CD4-positive, alpha-beta T cell treated with Interleukin-21 for 1 hour (primary cell): ENCODE measurements at regions not wholly inside any gene's neighbourhood (a gene's known extent, or its start where the extent isn't known, plus 50 kb on each side); places are given as distances from the start of the nearest gene placed in this dataset.
"Not testable (repeated sequence)": the region's sequence is repeated elsewhere in the genome, so short reads cannot be mapped to it uniquely, and the experiment has no call there.

ENCODE experiments used
- DNase-seq: peaks from one replicate; pipeline ENCODE4 v3.0.0-alpha.2; 2020

DNA sequence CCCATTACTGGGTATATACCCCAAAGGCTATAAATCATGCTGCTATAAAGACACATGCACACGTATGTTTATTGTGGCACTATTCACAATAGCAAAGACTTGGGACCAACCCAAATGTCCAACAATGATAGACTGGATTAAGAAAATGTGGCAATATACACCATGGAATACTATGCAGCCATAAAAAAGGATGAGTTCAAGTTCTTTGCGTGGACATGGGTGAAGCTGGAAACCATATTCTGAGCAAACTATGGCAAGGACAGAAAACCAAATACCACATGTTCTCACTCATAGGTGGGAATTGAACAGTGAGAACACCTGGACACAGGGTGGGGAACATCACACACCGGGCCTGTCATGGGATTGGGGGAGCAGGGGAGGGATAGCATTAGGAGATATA is 54.4 kb upstream of the MUCL1 start:
- DNase-seq, result not testable (repeated sequence)

GRCh38 chr12:54798651-54799050 is 55.7 kb upstream of the MUCL1 start:
- no peak for DNase-seq

GRCh38 chr12:54796991-54797390 is 57.3 kb upstream of the MUCL1 start:
- no peak for DNase-seq

DNA sequence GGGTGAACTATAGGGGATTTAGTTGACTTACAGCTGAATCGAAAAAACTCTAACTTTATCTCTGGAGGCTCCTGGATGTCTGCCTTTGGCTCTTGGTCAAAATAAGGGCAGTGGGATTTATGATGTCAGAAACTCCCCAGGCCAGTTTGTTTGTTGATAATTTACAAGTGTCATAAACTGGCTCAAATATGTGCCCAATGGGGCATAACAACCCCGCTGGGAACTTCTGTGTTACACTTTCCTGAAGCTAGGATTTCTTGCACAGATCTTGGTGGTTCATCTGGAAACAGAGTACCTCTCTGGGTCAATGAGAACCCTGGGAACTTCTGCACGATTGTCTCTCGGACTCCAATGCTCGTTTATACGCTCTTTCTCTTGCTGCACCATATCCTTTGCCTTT is 58.7 kb upstream of the MUCL1 start:
- no peak for DNase-seq

GRCh38 chr12:54786081-54786480 is 68.2 kb upstream of the MUCL1 start:
- DNase-seq, result no peak

DNA sequence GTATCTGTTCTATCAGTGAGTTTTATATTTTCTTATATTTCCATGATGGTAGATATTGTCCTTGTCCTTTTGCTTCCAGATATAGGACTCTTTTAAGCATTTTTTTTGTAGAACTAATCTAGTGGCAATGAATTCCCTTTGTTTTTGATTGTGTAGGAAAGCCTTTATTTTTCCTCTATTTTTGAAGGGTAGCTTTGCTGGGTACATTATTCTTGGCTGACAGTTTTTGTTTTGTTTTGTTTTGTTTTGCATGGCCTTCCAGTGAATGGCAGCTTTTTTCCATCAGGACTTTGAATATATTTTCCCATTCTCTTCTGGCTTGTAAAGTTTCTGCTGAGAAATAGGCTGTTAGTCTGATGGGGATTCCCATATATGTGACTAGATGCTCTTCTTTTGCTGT is 70.2 kb upstream of the MUCL1 start:
- DNase-seq, result no peak

DNA sequence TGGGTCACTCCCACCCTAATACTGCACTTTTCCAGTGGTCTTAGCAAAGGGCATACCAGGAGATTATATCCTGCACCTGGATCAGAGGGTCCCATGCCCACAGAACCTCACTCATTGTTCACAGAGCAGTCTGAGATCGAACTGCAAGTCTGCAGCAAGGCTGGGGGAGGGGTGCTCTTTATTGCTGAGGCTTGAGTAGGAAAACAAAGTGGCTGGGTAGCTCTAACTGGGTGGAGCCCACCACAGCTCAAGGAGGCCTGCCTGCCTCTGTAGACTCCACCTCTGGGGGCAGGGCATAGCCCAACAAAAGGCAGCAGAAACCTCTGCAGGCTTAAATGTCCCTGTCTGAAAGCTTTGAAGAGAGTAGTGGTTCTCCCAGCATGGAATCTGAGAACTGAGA is 77.3 kb upstream of the MUCL1 start:
- peak; percentile 2 for DNase-seq

- no peak for DNase-seq
Observed at GRCh38 chr12:54773593-54773992, 80.7 kb upstream of the MUCL1 start.

- DNase-seq, result no peak
Observed at GRCh38 chr12:54765652-54766051, 88.7 kb upstream of the MUCL1 start.

DNA sequence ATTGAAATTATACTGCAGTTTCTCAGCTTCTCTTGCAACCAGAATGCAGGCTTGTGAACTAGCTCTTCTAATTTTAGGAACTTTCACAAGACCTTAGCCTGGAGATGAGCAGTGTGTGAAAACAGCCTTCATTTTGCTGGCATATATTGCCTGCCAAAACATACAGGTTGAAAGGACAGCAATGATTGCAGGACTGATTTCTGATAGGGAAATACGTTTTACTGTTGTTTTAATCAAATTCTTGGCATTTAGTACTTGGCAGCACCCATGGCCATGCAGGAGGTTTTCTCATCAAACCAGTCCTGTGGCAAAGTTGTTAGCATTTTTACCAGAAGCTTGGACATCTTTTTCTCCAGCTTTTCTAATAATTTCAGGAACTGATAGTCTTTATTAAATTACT is 91.9 kb upstream of the MUCL1 start:
- DNase-seq, result no peak

DNA sequence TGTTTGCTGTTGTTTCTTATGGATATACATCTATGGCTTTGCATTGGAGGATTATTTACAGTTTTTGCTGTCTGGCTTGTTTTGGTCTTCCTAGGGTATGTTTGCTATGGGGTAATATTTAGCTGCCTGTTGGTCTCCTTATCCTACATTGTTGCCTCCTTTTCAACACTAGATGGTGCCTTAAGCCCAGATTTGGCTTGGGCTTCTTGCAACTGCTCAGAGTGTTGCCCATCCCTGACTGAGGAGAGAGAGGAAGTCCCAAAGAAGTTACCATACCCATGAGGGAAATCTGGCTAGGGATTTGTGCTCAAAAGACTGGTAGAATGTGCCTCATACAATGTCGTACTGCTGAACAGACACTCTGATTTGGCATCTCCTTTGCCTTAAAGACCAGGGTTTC is 94.6 kb upstream of the MUCL1 start:
- peak; percentile 33 for DNase-seq

GRCh38 chr12:54751493-54751892 is 102.8 kb upstream of the MUCL1 start:
- DNase-seq, result no peak

GRCh38 chr12:54749191-54749818 is 101.1 kb upstream of the DCD start:
- DNase-seq, result peak; percentile 71

- DNase-seq, result no peak
Observed at GRCh38 chr12:54744590-54744989, 96.4 kb upstream of the DCD start.

DNA sequence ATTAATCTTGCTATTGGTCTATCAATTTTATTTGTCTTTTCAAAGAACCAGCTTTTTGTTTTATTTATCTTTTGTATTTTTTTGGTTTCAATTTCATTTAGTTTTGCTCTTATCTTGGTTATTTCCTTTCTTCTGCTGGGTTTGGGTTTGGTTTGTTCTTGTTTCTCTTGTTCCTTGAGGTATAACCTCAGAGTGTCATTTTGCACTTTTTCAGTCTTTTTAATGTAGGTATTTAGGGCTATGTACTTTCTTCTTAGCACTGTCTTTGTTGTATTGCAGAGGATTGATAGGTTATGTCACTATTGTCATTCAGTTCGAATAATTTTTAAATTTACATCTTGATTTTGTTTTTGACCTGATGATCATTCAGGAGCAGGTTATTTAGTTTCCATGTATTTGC is 92.7 kb upstream of the DCD start:
- DNase-seq, result peak; percentile 34

DNA sequence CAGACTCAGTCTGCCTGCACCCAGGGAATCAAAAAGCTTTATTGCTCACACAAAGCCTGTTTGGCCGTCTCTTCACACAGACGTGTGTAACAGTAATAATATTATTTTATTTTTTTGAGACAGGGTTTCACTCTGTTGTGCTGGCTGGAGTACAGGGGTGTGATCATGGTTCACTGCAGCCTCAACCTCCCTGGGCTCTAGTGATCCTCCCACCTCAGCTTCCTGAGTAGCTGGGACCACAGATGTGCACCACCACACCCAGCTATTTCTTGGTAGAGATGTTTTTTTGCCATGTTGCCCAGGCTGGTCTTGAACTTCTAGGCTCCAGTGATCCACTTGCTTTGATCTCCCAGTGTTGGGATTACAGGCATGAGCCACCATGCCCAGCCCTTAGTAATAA is 88.4 kb upstream of the DCD start:
- peak; percentile 25 for DNase-seq

DNA sequence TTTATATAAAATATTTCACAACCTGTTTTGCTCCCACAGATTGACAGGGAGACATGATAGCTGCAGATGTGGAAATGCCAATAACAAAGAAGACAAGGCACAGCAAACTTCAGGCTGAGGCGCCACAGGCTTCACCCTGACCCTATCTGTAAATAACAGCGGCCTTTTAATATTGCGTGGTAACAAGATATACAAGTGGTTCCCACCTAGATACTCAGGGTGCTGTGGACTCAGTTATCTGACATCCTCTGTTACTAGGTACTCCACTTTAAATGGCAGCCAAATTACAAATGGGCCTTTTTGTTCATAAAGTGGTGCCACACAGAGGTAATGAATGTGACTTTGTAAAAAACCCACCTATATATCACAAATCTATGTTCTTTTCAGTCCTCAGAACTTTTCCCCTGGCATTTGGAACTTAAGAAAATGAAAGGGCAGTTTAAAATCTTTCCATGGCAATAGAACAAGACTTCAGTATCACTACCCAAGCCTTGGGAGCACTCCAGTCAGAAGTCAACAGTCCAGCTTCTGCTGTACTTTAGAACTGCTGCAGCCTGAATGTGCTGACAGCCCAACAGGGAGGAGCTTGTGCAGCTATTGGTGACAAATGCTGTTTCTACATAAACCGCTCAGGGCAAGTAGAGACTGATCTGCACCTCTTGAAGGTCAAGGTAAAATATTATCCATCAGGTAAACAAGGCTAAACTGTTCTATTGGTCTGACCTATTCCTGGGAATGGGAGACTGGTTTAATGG is 86.2 kb upstream of the DCD start:
- no peak for DNase-seq

DNA sequence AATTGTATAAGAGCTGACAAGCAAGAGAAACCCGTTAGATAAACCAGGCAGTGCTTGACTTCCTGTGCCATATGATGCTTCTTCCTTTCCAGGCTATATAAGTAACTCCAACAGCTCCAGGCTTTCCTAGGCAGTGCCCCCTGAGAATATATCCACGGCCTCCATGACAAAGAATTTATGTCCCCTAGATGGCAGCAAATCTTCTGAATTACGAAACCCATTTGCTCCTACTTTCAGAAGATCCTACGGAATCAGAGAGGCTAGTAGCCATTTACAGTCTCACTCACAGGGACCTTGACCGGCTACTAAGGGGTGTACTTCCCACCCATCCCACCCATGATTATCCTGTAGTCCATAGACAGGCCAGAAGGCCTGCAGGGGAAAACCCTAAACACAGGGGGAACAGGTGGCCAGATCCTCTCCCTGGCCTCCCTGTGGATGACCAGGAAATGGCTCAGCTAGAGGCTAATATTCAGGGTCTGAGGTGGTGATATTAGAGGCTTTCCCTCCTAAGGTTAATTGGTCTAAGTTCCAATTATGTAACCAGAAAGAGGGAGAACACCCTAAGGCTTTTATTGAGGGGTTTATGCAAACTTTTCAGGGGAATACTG is 77.2 kb upstream of the DCD start:
- DNase-seq, result peak; percentile 54

DNA sequence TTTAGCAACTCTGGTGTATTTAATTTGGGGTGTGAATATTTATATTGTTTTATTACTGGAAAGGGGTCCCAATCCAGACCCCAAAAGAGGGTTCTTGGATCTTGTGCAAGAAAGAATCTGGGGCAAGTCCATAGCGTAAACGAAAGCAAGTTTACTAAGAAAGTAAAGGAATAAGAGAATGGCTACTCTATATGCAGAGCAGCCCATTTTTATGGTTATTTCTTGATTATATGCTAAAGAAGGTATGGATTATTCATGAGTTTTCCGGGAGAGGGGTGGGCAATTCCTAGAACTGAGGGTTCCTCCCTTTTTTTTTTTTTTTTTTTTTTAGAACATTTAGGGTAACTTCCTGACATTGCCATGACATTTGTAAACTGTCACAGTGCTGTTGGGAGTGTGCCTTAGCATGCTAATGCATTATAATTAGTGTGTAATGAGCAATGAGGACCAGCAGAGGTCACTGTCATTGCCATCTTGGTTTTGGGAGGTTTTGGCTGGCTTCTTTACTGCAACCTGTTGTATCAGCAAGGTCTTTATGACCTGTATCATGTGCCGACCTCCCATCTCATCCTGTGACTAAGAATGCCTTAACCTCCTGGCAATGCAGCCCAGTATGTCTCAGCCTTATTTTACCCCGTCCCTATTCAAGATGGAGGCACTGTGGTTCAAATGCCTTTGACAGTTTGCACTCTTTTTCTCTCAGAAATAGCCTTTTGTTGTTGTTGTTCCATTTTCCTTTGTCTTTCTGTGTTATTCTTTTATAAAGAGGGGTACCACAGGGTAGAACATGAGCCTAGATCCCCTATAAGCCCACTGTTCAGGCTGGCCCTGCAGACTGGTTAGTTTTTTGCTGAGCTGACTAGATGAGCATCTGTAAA is 75.5 kb upstream of the DCD start:
- DNase-seq, result peak; percentile 62

- DNase-seq, result no peak
Observed at GRCh38 chr12:54721312-54721711, 73.1 kb upstream of the DCD start.

DNA sequence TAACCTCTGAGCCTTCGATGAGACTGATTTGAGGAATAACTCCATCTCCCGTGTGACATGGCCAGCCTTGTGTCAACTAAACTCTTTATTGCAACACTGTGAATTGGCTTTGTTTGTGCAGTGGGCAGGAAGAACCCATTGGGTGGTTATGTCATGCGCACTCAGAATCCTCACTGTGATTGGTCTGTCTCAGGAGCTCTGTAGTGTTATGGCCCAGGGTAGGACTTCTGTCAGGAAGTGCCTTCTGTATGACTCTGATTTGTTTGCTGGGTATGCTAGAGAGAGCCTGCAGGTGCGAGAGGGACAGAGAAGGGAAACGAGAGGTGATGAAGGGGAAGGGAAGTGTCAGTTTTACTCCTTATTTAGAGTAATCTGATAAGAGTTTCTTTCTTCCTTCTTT is 71.5 kb upstream of the DCD start:
- DNase-seq, result no peak

GRCh38 chr12:54716261-54716660 is 68.1 kb upstream of the DCD start:
- no peak for DNase-seq

- DNase-seq, result not testable (repeated sequence)
Observed at GRCh38 chr12:54713876-54714275, 65.7 kb upstream of the DCD start.
